Skeletal muscle satellite cell (primary cell): ENCODE measurements at regions not wholly inside any gene's neighbourhood (a gene's known extent, or its start where the extent isn't known, plus 50 kb on each side); places are given as distances from the start of the nearest gene placed in this dataset.

Source experiments
- H3K27me3 ChIP-seq: 2 replicates; pipeline ENCODE4 v1.7.0; 2013; ENCODE audit warnings: low read length; ENCODE audit not compliant: control insufficient read depth, insufficient read depth
- H3K36me3 ChIP-seq: 2 replicates; pipeline ENCODE4 v1.7.0; 2013; ENCODE audit warnings: mild to moderate bottlenecking, control low read depth, low read length; ENCODE audit not compliant: insufficient read depth
- H3K4me1 ChIP-seq: 2 replicates; pipeline ENCODE4 v1.7.0; 2013; ENCODE audit warnings: low read length; ENCODE audit not compliant: control insufficient read depth, insufficient read depth
- H3K4me2 ChIP-seq: 2 replicates; pipeline ENCODE4 v1.7.0; 2013; ENCODE audit warnings: mild to moderate bottlenecking, low read length
- H3K4me3 ChIP-seq: 2 replicates; pipeline ENCODE4 v1.7.0; 2013; ENCODE audit warnings: low read length
- H3K9ac ChIP-seq: 2 replicates; pipeline ENCODE4 v1.7.0; 2013; ENCODE audit warnings: mild to moderate bottlenecking, low read depth, low read length, moderate library complexity
- H3K9me3 ChIP-seq: replicated peaks from 2 replicates; pipeline ENCODE4 v1.7.0; 2013; ENCODE audit warnings: mild to moderate bottlenecking, control low read depth, low read length

GRCh38 chr5:8216921-8217320 lies 348.0 kb downstream of the MTRR start:
- H3K9ac ChIP-seq, result no peak overlapping the region
- no peak overlapping the region for H3K4me2 ChIP-seq
- no peak overlapping the region for H3K4me3 ChIP-seq
- H3K9me3 ChIP-seq, result peaks cover 2% of the 10 kb centered on the region
- H3K36me3 ChIP-seq, result no peaks in the 10 kb centered on the region
- H3K4me1 ChIP-seq, result no peaks in the 10 kb centered on the region
- H3K27me3 ChIP-seq, result no peaks in the 10 kb centered on the region

- no peaks in the 10 kb centered on the region for H3K4me1 ChIP-seq
- no peaks in the 10 kb centered on the region for H3K36me3 ChIP-seq
- no peak overlapping the region for H3K9ac ChIP-seq
- H3K27me3 ChIP-seq, result no peaks in the 10 kb centered on the region
- H3K4me2 ChIP-seq, result no peak overlapping the region
- no peak overlapping the region for H3K4me3 ChIP-seq
- H3K9me3 ChIP-seq, result peaks cover 5% of the 10 kb centered on the region
These were observed 357.2 kb downstream of the MTRR start for GRCh38 chr5:8226148-8226547.

GRCh38 chr5:8227112-8227511 lies 358.2 kb downstream of the MTRR start:
- H3K36me3 ChIP-seq, result no peaks in the 10 kb centered on the region

GRCh38 chr5:8229551-8229950 lies 360.6 kb downstream of the MTRR start:
- Histone ChIP-seq H3K36me3 (no peaks in the 10 kb centered on the region), H3K4me2 (no peak overlapping the region), H3K27me3 (no peaks in the 10 kb centered on the region), H3K9me3 (peaks cover 5% of the 10 kb centered on the region), H3K4me1 (no peaks in the 10 kb centered on the region), H3K9ac (no peak overlapping the region), H3K4me3 (no peak overlapping the region)

More at GRCh38 chr5:8227112-8227511, 358.2 kb downstream of the MTRR start:
- H3K9ac ChIP-seq, result no peak overlapping the region
- H3K4me1 ChIP-seq, result no peaks in the 10 kb centered on the region
- H3K4me2 ChIP-seq, result no peak overlapping the region
- H3K9me3 ChIP-seq, result peaks cover 5% of the 10 kb centered on the region
- H3K4me3 ChIP-seq, result no peak overlapping the region
- H3K27me3 ChIP-seq, result no peaks in the 10 kb centered on the region

- H3K36me3 ChIP-seq, result no peaks in the 10 kb centered on the region
- no peak overlapping the region for H3K4me2 ChIP-seq
- H3K4me1 ChIP-seq, result no peaks in the 10 kb centered on the region
- H3K9me3 ChIP-seq, result peaks cover 2% of the 10 kb centered on the region
- H3K9ac ChIP-seq, result no peak overlapping the region
- no peaks in the 10 kb centered on the region for H3K27me3 ChIP-seq
- no peak overlapping the region for H3K4me3 ChIP-seq
These were observed 361.9 kb downstream of the MTRR start for GRCh38 chr5:8230868-8231267.

- no peaks in the 10 kb centered on the region for H3K4me1 ChIP-seq
These were observed 364.5 kb downstream of the MTRR start for GRCh38 chr5:8233479-8233878.

GRCh38 chr5:8234179-8234770 lies 365.3 kb downstream of the MTRR start:
- Histone ChIP-seq H3K36me3 (no peaks in the 10 kb centered on the region), H3K4me3 (no peak overlapping the region), H3K4me1 (no peaks in the 10 kb centered on the region), H3K4me2 (no peak overlapping the region), H3K27me3 (no peaks in the 10 kb centered on the region), H3K9me3 (peaks cover 5% of the 10 kb centered on the region), H3K9ac (no peak overlapping the region)

More at GRCh38 chr5:8233479-8233878, 364.5 kb downstream of the MTRR start:
- no peak overlapping the region for H3K9ac ChIP-seq
- no peak overlapping the region for H3K4me2 ChIP-seq
- no peaks in the 10 kb centered on the region for H3K27me3 ChIP-seq
- H3K36me3 ChIP-seq, result no peaks in the 10 kb centered on the region
- no peak overlapping the region for H3K4me3 ChIP-seq
- H3K9me3 ChIP-seq, result peaks cover 6% of the 10 kb centered on the region

GRCh38 chr5:8238080-8238479 lies 369.1 kb downstream of the MTRR start:
- Histone ChIP-seq H3K27me3 (no peaks in the 10 kb centered on the region), H3K9ac (no peak overlapping the region), H3K4me1 (no peaks in the 10 kb centered on the region), H3K4me2 (no peak overlapping the region), H3K9me3 (peaks cover 4% of the 10 kb centered on the region), H3K4me3 (no peak overlapping the region), H3K36me3 (no peaks in the 10 kb centered on the region)

- Histone ChIP-seq H3K9ac (no peak overlapping the region), H3K4me1 (no peaks in the 10 kb centered on the region), H3K9me3 (peaks cover 4% of the 10 kb centered on the region)
These were observed 370.2 kb downstream of the MTRR start for GRCh38 chr5:8239198-8239597.

GRCh38 chr5:8239646-8240045 lies 370.7 kb downstream of the MTRR start:
- Histone ChIP-seq H3K4me3 (no peak overlapping the region), H3K4me2 (no peak overlapping the region), H3K9me3 (peaks cover 4% of the 10 kb centered on the region), H3K27me3 (no peaks in the 10 kb centered on the region), H3K9ac (no peak overlapping the region), H3K36me3 (no peaks in the 10 kb centered on the region), H3K4me1 (no peaks in the 10 kb centered on the region)

More at GRCh38 chr5:8239198-8239597, 370.2 kb downstream of the MTRR start:
- no peak overlapping the region for H3K4me2 ChIP-seq
- no peak overlapping the region for H3K4me3 ChIP-seq
- H3K36me3 ChIP-seq, result no peaks in the 10 kb centered on the region
- H3K27me3 ChIP-seq, result no peaks in the 10 kb centered on the region

- H3K4me2 ChIP-seq, result no peak overlapping the region
- H3K4me3 ChIP-seq, result no peak overlapping the region
- no peak overlapping the region for H3K9ac ChIP-seq
- no peaks in the 10 kb centered on the region for H3K4me1 ChIP-seq
- H3K9me3 ChIP-seq, result peaks cover 4% of the 10 kb centered on the region
- H3K36me3 ChIP-seq, result no peaks in the 10 kb centered on the region
- no peaks in the 10 kb centered on the region for H3K27me3 ChIP-seq
These were observed 372.1 kb downstream of the MTRR start for GRCh38 chr5:8241076-8241475.

GRCh38 chr5:8241558-8241957 lies 372.6 kb downstream of the MTRR start:
- no peak overlapping the region for H3K9ac ChIP-seq
- H3K4me2 ChIP-seq, result no peak overlapping the region
- no peaks in the 10 kb centered on the region for H3K36me3 ChIP-seq

More at GRCh38 chr5:8241558-8241957, 372.6 kb downstream of the MTRR start:
- no peaks in the 10 kb centered on the region for H3K27me3 ChIP-seq
- peaks cover 4% of the 10 kb centered on the region for H3K9me3 ChIP-seq
- no peaks in the 10 kb centered on the region for H3K4me1 ChIP-seq
- no peak overlapping the region for H3K4me3 ChIP-seq
